HUES64 (cell line): ENCODE measurements at regions not wholly inside any gene's neighbourhood (a gene's known extent, or its start where the extent isn't known, plus 50 kb on each side); places are given as distances from the start of the nearest gene placed in this dataset.
"Not testable (repeated sequence)": the region's sequence is repeated elsewhere in the genome, so short reads cannot be mapped to it uniquely, and the experiment has no call there.

Source experiments
- H3K27ac ChIP-seq: 2 replicates; pipeline ENCODE4 v1.7.0; 2013; ENCODE audit warnings: low read depth, low read length, inconsistent platforms
- H3K27me3 ChIP-seq: 2 replicates; pipeline ENCODE4 v1.6.1; 2013; ENCODE audit warnings: mild to moderate bottlenecking, low read length; ENCODE audit not compliant: insufficient read depth
- H3K36me3 ChIP-seq: 2 replicates; pipeline ENCODE4 v1.6.1; 2013; ENCODE audit warnings: mild to moderate bottlenecking, low read length; ENCODE audit not compliant: insufficient read depth
- H3K4me1 ChIP-seq: 2 replicates; pipeline ENCODE4 v1.6.1; 2013; ENCODE audit warnings: mild to moderate bottlenecking, low read length, moderate library complexity; ENCODE audit not compliant: insufficient read depth
- H3K4me3 ChIP-seq: 2 replicates; pipeline ENCODE4 v1.5.1; 2013; ENCODE audit warnings: mild to moderate bottlenecking, low read length, moderate library complexity
- H3K9ac ChIP-seq: 2 replicates; pipeline ENCODE4 v1.6.1; 2013; ENCODE audit warnings: mild to moderate bottlenecking, low read depth, low read length
- H3K9me3 ChIP-seq: 2 replicates; pipeline ENCODE4 v1.6.1; 2013; ENCODE audit warnings: low read depth, low read length; ENCODE audit not compliant: insufficient read depth
- WGBS: fragments of 150-250, 120-280 bp; methylation state at CpG from one replicate; pipeline ENCODE4 v1.1.7; 2013; ENCODE audit warnings: missing lambda C conversion rate; 5-methylcytosine and 5-hydroxymethylcytosine counted together

DNA sequence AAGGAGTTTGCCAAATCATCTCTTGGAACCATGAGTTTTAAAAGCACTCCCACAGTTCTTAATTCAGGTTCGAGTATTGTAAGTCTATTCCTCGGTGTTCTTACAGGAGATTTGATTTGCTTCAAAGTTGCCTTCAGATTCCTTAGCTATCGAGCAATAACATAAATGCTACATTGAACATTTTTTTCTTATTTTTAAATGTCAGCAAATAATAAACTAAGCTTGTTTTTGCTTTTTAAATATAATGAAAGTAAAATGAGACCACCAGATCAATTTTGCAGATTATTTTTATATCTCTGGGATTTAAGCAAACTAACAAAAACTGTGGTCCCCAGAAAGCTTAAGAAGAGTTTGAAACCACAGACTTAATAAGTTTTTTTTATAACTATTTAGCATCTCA, 195.5 kb downstream of the LNPK start:
- Histone ChIP-seq H3K27me3 (no peaks in the 10 kb centered on the region), H3K9me3 (no peaks in the 10 kb centered on the region), H3K4me3 (no peak overlapping the region), H3K36me3 (no peaks in the 10 kb centered on the region), H3K9ac (no peak overlapping the region), H3K27ac (no peak overlapping the region), H3K4me1 (no peaks in the 10 kb centered on the region)
- WGBS = 76% methylated on average over 2 of the region's 3 CpGs

DNA sequence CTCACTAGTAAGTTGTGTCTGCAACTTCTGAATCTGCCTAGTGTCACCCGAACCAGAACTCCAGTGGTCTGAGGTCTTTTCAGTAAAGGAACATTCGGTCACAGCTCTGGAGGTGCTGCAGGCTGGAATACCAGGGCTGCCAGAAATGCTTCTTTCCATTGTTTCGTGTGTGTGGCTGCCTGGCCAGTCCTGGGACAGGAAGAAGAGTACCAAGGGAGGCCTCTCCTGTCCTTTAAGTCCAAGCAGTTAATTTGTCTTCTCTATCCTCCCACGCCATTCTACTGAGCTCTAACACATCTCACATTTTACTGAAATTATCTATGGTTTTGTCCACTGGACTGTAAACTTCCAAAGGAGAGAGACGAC, 196.0 kb downstream of the LNPK start:
- Histone ChIP-seq H3K27ac (no peak overlapping the region), H3K27me3 (no peaks in the 10 kb centered on the region), H3K4me3 (no peak overlapping the region), H3K9ac (no peak overlapping the region), H3K9me3 (no peaks in the 10 kb centered on the region), H3K36me3 (no peaks in the 10 kb centered on the region), H3K4me1 (no peaks in the 10 kb centered on the region)
- 76% methylated on average over 5 of the region's 5 CpGs for WGBS

DNA sequence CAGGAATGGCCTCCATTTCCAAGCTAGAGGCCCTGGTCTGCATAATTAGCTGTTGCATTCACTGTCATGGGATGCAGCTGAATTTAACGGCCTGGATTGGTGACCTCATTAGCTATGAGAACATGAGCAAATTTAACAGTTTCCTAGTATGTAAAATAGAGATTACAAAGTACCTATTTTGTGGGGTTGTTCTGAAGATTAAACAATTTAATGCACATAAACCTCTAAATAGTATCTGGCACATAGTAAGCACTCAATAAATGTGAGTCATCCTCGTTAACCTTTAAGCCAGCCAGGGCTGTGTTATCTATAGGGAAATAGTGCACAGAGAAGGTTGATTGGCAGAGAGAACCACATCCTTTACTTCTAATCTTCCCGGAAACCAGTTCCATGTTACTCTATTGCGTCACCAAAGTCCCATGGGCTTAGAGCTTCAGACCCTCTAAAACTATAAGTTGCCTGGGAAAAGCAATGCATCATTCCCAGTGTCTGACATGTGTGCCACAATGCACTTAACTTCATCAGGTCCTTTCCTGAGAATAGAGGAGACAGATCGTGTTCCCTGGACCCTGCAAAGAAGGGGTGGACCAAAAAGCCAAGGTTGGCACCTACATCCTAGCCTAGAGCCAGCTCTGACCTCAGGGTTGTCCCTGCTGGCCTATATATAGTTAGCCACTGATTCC, 196.5 kb downstream of the LNPK start:
- H3K9me3 ChIP-seq = no peaks in the 10 kb centered on the region
- no peaks in the 10 kb centered on the region for H3K27me3 ChIP-seq
- H3K9ac ChIP-seq = no peak overlapping the region
- H3K4me1 ChIP-seq = no peaks in the 10 kb centered on the region
- H3K27ac ChIP-seq = no peak overlapping the region
- WGBS = 90% methylated on average over 5 of the region's 5 CpGs
- no peaks in the 10 kb centered on the region for H3K36me3 ChIP-seq
- H3K4me3 ChIP-seq = no peak overlapping the region

DNA sequence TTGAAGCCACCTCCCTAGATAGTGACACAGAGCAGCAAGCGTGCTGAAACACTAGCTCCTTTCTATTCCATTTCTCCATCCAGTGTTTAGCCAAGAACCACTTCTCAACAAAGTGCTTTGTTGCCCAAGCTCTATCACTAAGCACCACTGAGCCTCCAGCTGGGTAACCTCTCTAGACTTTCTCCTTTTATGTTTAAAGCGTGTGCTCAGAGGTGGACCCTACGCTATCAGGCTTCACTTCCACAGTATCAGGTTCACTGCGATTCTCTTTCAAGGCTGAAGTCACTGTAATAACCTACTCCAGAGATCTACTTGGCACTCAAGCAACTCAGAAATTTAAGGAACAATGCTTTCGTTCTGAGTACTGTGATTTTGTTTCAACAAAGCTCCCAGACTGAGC, 197.9 kb downstream of the LNPK start:
- Histone ChIP-seq H3K9me3 (no peaks in the 10 kb centered on the region), H3K36me3 (no peaks in the 10 kb centered on the region), H3K4me1 (no peaks in the 10 kb centered on the region), H3K27ac (no peak overlapping the region), H3K27me3 (no peaks in the 10 kb centered on the region), H3K4me3 (no peak overlapping the region), H3K9ac (no peak overlapping the region)
- WGBS = 94% methylated on average over 5 of the region's 5 CpGs

DNA sequence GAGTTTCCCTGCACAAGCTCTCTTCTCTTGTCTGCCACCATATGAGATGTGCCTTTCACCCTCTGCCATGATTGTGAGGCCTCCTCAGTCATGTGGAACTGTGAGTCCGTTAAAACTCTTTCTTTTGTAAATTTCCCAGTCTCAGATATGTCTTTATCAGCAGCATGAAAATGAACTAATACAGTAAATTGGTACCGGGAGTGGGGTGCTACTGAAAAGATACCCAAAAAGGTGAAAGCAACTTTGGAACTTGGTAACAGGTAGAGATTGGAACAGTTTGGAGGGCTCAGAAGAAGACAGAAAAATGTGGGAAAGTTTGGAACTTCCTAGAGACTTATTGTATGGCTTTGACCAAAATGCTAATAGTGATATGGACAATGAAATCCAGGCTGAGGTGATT, 205.6 kb downstream of the LNPK start:
- H3K27ac ChIP-seq, H3K4me3 ChIP-seq, H3K9ac ChIP-seq, H3K27me3 ChIP-seq, H3K4me1 ChIP-seq, H3K36me3 ChIP-seq: not testable (repeated sequence)
- H3K9me3 ChIP-seq = peaks cover 20% of the 10 kb centered on the region
- WGBS = 95% methylated on average over 2 of the region's 2 CpGs

DNA sequence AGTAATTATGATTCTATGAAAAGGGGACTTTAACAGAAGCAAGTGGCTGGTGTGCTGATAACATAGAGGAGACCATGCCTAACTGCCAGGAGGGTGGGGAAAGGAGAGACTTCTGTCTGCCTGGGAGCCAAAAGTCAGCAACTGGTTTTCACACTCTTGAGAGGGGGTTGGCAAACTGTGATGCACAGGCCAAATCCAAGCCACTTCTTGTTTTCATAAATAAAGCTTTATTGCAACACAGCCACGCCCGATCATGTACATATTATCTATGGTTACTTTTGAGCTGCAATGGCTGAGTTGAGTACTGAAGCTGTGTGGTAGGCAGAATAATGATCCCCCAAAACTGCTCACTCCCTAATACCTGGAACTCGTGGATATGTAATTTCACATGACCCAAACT, 208.4 kb downstream of the LNPK start:
- WGBS = 88% methylated on average over 1 of the region's 3 CpGs
- Histone ChIP-seq H3K4me1 (no peaks in the 10 kb centered on the region), H3K4me3 (no peak overlapping the region), H3K9ac (no peak overlapping the region), H3K27me3 (no peaks in the 10 kb centered on the region), H3K27ac (no peak overlapping the region), H3K36me3 (no peaks in the 10 kb centered on the region), H3K9me3 (peaks cover 20% of the 10 kb centered on the region)

DNA sequence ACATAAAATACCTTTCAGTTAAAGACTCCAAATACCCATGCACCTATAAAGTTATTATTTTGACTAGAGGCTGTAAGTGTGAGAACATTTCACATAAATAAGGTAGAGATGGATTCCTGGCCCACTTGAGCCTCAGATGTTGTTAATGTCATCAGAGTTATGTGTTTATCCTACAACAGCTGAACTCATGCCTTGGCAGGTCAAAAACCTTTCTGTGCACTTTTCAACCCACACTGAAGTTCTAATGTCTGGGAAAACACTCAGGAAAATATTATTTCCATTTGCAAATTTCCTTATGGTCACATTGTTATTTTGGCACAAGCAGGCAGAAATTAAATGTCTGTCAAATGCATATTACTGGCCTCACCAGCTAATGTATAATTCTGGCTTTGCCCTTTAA, 209.2 kb downstream of the LNPK start:
- Histone ChIP-seq H3K4me3 (no peak overlapping the region), H3K27ac (no peak overlapping the region), H3K9ac (no peak overlapping the region), H3K36me3 (no peaks in the 10 kb centered on the region), H3K4me1 (no peaks in the 10 kb centered on the region), H3K9me3 (peaks cover 20% of the 10 kb centered on the region), H3K27me3 (no peaks in the 10 kb centered on the region)

DNA sequence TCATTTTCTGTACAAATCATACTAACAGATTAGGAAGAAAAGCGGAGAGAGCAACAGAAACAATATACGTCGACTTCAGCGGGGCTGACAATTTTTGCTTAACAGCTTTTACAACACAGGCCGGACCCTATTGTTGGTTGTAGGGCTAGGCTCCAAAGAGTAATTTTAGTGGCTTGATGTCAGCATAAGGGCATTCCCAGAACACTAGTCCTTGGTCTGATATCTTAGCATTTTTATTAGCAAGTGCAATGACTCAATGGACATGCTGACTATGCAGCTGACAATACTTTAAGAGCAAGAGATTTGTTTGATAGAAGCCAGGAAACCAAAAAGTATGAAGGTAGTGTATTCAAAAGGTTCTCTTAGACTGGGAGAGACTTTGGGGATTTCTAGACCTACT, 209.9 kb downstream of the LNPK start:
- H3K27me3 ChIP-seq = no peaks in the 10 kb centered on the region
- H3K9ac ChIP-seq = no peak overlapping the region
- H3K4me3 ChIP-seq = no peak overlapping the region
- H3K9me3 ChIP-seq = peaks cover 20% of the 10 kb centered on the region
- no peaks in the 10 kb centered on the region for H3K36me3 ChIP-seq
- H3K27ac ChIP-seq = no peak overlapping the region
- H3K4me1 ChIP-seq = no peaks in the 10 kb centered on the region
- 97% methylated on average over 5 of the region's 5 CpGs for WGBS

DNA sequence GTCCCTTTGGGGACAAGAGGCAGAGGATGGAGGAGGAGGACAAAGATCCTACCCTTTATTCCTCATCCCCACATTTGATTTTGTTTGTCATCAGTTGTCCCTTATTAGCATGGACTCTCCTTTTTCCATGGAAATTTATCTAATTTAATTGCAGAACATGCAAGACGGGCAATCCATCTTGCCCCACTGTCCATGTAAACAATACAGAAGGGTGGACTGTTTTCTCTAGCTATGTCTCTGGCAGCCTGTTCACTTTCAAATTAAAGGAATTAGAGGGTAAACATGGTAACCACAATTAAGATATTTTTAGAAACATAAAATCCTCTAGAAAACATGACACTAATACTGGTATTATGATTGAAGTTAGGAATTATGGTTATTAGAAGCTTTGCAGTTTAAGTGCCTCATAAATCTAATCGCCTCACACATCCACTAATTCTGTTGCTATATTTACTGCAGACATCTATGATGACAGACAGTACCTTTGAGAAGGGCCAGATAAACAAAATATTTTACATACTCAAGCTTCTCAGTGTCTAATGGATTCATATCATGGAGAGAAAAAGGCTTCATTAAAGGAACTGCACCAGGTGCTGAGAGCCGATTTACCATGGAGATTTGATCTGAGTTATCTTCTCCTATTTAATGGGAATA, 215.5 kb downstream of the LNPK start:
- no peak overlapping the region for H3K9ac ChIP-seq
- WGBS = 93% methylated on average over 3 of the region's 3 CpGs
- H3K9me3 ChIP-seq = no peaks in the 10 kb centered on the region

DNA sequence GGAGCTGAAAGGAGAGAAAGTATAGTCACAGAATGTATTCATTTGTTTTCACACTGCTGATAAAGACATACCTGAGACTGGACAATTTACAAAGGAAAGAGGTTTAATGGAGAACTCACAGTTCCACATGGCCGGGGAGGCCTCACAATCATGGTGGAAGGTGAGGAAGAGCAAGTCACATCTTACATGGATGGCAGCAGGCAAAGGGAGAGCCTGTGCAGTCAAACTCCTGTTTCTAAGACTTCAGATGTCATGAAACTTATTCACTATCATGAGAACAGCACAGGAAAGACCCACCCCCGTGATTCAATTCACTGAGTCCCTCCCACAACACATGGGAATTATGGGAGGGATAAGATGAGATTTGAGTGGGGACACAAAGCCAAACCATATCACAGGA, 224.7 kb downstream of the LNPK start:
- H3K36me3 ChIP-seq, H3K27ac ChIP-seq, H3K4me1 ChIP-seq, H3K9ac ChIP-seq, H3K9me3 ChIP-seq, H3K4me3 ChIP-seq, H3K27me3 ChIP-seq: not testable (repeated sequence)
- WGBS = 90% methylated on average over 1 of the region's 2 CpGs

More for the DNA sequence above, 215.5 kb downstream of the LNPK start:
- Histone ChIP-seq H3K4me1 (no peaks in the 10 kb centered on the region), H3K27ac (no peak overlapping the region), H3K36me3 (no peaks in the 10 kb centered on the region), H3K27me3 (no peaks in the 10 kb centered on the region), H3K4me3 (no peak overlapping the region)

DNA sequence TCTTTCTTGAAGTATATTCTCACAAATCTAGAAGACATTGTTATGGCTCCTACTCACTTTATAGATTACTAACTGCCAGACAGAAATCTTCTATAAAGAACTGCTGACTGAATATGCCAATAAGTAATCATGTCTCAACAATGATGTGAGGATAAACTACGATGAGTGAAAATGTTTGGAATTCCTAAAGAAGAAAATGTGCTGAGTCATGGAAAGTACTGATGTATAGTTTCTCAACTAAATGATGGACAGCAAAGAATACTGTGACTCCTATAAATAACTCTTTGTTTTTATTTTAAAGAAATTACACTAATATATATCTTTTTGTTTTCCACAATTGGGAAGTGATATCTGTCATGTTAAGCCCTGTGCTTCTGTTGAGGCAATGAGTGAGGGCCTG, 232.9 kb downstream of the LNPK start:
- Histone ChIP-seq H3K27me3 (no peaks in the 10 kb centered on the region), H3K4me1 (no peaks in the 10 kb centered on the region; the same call in 1 of the 2 replicates), H3K36me3 (no peaks in the 10 kb centered on the region), H3K27ac (no peak overlapping the region), H3K9ac (no peak overlapping the region), H3K4me3 (no peak overlapping the region), H3K9me3 (no peaks in the 10 kb centered on the region)
- 91% methylated on average over 1 of the region's 1 CpG for WGBS

DNA sequence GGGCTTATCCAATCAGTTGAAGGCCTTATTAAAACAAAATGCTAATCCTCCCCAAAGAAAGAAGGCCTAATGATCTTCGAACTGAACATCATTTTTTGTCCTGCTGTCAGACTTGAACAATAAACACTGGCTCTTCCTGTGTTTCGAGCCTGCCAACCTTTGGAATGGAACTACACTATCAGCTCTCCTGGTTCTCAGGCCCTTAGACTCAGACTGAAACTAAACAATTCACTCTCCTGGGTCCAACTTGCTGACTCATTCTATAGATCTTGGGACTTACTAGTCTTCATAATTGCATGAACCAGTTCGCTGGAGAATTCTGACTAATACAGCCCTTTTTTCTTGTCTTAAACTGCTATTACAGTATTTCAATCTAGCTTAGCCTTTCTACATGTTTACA, 235.2 kb downstream of the LNPK start:
- no peaks in the 10 kb centered on the region; the same call in 1 of the 2 replicates for H3K4me1 ChIP-seq

More for the DNA sequence above, 235.2 kb downstream of the LNPK start:
- H3K27me3 ChIP-seq = no peaks in the 10 kb centered on the region
- H3K27ac ChIP-seq = no peak overlapping the region
- H3K9ac ChIP-seq = no peak overlapping the region
- H3K9me3 ChIP-seq = no peaks in the 10 kb centered on the region
- 80% methylated on average over 3 of the region's 3 CpGs for WGBS
- H3K36me3 ChIP-seq = no peaks in the 10 kb centered on the region
- no peak overlapping the region for H3K4me3 ChIP-seq
